Activated T-helper 9 cell treated with anti-CD3 and anti-CD28 coated beads, Interleukin-2, amount 50 U/mL, for 16 hours (primary cell): ENCODE measurements at regions not wholly inside any gene's neighbourhood (a gene's known extent, or its start where the extent isn't known, plus 50 kb on each side); places are given as distances from the start of the nearest gene placed in this dataset.

Source experiments
- DNase-seq: peaks from one replicate; pipeline ENCODE4 v3.0.0-alpha.2; 2020; ENCODE audit warnings: low read depth

DNA sequence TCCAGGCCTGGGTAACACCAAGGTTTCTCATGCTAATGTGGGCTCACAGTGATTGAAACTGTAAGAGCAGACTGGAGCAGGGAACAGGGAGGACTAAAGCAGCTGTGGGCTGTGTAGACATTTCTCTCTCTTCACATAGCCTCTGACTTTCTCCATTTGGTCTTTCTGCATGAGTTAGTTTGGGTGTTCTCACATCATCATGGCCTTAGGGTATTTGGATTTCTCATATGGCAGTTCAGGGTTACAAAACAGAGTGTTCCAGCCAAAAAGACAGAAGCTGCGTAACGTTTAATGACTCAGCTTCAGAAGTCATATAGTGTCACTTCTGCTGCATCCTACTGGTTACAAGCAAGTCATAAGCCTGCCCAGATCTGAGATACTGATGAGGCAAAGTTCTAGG lies 52.0 kb upstream of the OSBPL8 start:
- no peak for DNase-seq

- no peak for DNase-seq
Observed at GRCh38 chr12:76614364-76614763, 54.8 kb upstream of the OSBPL8 start.

GRCh38 chr12:76618031-76618430 lies 58.5 kb upstream of the OSBPL8 start:
- DNase-seq, result no peak

DNA sequence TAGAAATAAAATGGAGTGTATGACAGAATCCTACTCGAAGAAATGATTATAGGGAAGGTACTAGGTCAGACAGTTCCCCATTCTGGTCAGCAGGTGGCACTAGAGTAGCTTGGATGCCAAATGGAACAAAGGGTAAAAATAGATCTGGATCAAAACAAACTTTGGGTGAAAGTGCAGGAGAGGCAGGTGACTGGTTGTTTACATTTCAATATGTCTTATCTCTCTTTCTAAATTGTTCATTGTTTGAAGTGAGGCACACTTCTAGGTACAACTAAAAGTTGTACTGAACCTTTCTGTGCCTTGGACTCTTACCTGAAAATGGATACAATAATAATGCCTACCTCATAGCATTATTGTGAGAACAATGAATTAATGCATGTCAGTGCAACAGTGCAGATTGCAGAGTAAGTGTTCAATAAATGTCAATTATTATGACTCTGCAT lies 62.0 kb upstream of the OSBPL8 start:
- peak; percentile 42 for DNase-seq

- no peak for DNase-seq
Observed at GRCh38 chr12:76622351-76622750, 62.8 kb upstream of the OSBPL8 start.

DNA sequence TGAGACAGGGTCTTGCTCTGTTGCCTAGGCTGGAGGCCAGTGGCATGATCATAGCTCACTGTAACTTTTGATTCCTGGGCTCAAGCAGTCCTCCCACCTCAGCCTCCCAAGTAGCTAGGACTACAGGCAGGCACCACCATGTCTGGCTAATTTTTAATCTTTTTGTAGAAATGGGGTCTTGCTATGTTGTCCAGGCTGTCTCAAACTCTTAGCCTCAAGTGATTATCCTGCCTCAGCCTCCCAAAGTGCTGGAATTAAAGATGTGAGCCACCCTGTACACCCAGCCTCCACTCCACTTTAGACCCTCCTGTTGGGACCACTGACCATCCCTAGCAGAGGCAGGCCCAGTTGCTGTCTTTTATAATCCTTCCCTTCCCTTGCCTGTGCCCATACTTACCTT lies 63.3 kb upstream of the OSBPL8 start:
- no peak for DNase-seq

GRCh38 chr12:76623931-76624330 lies 64.4 kb upstream of the OSBPL8 start:
- DNase-seq, result no peak

- DNase-seq, result no peak
Observed at GRCh38 chr12:76627346-76628135, 68.0 kb upstream of the OSBPL8 start.

DNA sequence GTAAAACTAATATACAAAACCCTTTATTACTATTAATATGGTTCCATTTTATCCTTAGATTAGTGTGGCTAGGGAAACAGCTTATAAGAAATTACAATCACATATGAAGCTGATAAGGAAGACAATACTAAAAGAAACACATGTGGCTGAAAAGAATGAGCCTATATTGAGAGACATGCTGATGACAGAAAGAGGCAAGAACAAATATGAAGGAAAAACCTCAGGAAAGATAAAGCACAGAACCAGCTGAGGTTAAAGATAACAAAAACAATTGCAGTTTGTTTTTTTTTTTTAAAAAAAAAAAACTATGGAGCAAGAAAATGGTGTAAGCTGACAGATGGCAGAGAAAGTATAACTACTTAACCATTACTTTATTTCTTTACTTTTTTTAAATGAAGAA lies 69.2 kb upstream of the OSBPL8 start:
- DNase-seq, result no peak

DNA sequence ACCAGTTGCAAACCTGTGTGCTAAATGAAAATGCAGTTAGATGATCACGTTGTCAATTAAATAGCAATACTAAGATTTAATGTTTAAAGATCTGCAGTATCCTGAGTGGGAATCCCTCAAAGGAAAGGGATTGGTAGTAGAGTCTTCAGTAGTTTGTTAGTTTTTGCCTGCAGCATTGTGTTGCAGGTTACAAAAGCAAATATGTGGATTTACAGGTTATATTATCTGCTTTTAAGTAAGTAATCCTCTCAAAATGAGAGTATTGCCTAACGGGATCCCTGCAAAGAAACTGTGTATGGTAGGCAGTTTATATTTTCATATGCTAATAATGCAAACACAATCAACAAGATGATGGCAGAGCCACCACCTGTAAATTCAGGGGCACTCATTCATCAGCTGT lies 72.2 kb upstream of the OSBPL8 start:
- DNase-seq, result no peak

DNA sequence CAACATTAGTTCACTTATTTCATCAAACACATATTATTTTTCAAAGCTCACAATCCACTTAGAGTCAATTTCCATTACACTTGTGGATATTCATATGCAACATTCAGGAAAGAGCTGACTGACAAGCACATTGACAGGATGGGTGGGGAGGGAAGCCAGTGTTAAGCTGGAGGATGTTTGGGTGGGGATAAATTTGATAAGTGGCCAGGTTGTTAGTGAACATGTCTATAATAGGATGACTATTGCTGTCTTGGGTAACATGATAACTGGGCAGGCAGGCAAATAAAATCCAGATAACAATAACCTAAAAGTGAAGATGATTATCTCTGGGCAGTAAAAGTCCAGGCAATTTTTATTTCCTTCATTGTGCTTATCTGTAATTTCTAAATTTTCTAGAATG lies 73.8 kb upstream of the OSBPL8 start:
- no peak for DNase-seq

DNA sequence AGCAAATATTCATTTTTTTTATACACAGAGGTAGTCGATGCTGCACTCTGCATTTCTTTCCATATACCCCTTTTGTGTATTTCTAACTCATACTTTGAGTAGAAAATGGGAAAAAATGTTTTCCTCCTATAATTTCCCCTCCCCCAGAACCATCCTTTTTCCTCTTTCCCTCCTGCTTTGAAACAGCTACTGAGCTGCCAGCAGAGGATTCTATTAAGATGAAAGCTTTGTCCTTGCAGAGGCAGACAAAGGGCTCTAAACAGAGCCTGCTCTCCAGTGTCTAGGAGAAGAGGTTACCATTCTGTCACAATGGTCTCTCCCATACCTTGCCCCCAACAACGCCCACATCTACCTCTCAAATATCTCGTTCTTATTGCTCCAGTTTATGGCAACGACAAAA lies 74.6 kb upstream of the OSBPL8 start:
- no peak for DNase-seq

DNA sequence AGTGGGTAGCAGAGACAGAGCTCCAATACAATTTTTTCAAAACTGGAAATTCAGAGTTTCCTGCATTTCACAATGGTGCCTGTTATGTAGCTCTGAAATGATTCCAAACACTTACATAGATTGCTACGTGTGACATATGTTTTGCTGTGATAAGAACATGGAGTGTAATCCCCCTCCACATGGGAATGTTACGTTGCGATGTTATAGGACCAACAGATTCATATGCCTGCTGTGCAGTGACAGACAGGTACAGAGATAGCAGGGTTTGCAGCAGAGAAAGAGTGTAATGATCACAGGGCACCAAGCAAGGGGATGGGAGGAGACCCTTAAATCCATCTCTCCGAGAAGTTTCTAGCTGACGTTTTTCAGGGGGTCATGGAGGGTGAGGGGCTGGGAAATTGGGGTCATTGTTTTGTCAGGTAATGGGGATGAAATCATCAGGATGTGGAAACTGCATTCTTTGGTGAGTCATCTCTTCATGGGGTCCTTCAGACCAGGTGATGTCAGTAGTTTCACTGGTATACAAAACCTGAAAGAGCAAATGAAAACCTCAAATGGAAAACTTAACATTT lies 76.6 kb upstream of the OSBPL8 start:
- no peak for DNase-seq

- no peak for DNase-seq
Observed at GRCh38 chr12:76637807-76638206, 78.2 kb upstream of the OSBPL8 start.

GRCh38 chr12:76639646-76640045 lies 80.1 kb upstream of the OSBPL8 start:
- no peak for DNase-seq

DNA sequence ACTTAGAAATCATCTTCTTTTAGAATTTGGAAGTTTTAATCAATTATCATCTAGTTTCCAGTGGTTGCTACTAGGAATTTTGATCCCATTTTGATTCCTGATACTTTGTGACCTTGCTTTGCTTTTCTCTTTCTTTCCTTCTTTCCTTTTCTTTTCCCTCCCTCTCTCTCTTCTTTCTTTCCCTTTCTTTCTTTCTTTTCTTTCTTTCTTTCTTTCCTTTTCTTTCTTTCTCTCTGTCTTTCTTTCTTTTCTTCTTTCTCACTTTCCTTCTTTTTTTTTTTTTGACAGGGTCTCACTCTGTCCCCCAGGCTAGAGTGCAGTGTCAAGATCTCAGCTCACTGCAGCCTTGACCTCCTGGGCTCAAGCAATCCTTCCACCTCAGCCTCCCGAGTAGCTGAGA lies 81.5 kb upstream of the OSBPL8 start:
- DNase-seq, result no peak

- DNase-seq, result no peak
Observed at GRCh38 chr12:76641961-76642360, 82.4 kb upstream of the OSBPL8 start.

DNA sequence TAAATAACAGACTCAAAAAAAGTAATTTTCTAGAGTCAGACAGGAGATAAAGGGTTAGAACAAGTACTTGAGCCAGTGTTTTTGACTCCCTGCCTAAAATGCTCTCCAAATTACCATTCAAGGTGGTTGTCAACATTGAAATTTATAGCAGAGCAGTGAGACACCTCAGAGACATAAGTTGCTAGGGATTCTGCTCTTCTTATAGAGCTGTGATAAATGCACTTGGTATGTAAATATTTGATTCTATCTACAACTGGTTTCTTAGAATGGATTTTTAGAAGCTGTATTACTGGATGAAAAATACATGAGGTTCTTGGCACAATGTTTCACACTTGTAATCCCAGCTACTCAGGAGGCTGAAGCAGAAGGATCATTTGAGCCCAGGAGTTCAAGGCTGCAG lies 83.9 kb upstream of the OSBPL8 start:
- no peak for DNase-seq

- no peak for DNase-seq
Observed at GRCh38 chr12:76644950-76645349, 85.4 kb upstream of the OSBPL8 start.

- DNase-seq, result no peak
Observed at GRCh38 chr12:76645934-76646333, 86.4 kb upstream of the OSBPL8 start.

GRCh38 chr12:76646366-76646765 lies 86.8 kb upstream of the OSBPL8 start:
- no peak for DNase-seq

DNA sequence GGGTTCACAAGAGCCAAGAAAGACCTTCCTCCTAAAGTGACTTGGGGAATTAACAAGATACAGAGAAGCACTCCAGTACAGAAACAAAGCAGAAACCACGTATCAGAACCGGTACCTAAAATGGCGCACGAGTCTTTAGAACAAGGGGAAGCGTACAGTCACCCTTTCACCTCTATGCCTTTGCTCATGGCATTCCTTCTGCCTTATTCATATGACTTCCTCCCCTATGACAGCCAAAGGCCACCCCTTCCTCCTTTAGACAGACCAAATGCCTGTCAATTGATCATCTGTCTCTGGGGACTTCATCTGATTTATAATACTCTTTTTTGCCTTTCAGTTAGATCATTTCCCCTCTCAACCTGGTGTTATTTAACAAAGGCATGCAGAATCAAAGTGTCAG lies 89.5 kb upstream of the OSBPL8 start:
- DNase-seq, result no peak

- no peak for DNase-seq
Observed at GRCh38 chr12:76652402-76652801, 92.8 kb upstream of the OSBPL8 start.

GRCh38 chr12:76653342-76653741 lies 93.8 kb upstream of the OSBPL8 start:
- DNase-seq, result no peak
